ENCODE measurements at regions not wholly inside any gene's neighbourhood (a gene's known extent, or its start where the extent isn't known, plus 50 kb on each side); places are given as distances from the start of the nearest gene placed in this dataset.

DNA sequence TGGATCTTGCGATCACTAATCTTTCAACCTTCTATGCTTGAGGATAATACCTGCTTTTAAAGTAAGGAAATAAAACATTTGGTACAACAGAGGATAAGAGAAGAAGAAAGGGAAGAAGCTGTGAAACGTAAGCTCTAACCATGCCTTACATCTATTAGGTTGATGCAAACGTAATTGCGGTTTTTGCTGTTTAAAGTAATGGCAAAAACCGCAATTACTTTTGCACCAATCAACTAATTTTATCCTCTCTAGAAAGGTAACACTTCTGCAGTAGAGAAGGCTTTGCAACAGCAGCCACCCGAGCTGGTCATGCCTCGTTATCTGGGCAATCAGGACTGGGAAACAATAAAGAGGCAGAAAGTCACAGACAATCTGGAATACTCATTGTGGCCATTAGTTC, 224.1 kb downstream of the MED10 start:
- no peaks in the 10 kb centered on the region for H3K36me3 ChIP-seq (ENCODE audit: insufficient read depth, low read length)
- H3K27me3 ChIP-seq (ENCODE audit: insufficient read depth, low read length): no peaks in the 10 kb centered on the region
- peaks cover 3% of the 10 kb centered on the region for H3K9me3 ChIP-seq (ENCODE audit: insufficient read depth, low read depth, low read length)
- H3K4me3 ChIP-seq (ENCODE audit: insufficient read depth, low read depth, low read length): no peak overlapping the region
- Mint-ChIP-seq H3K4me1 (ENCODE audit: low read depth, unreplicated experiment) (peaks cover 8% of the 10 kb centered on the region), H3K27me3 (ENCODE audit: low read depth, unreplicated experiment) (peaks cover 12% of the 10 kb centered on the region), H3K4me3 (ENCODE audit: unreplicated experiment) (no peak overlapping the region), H3K9me3 (ENCODE audit: unreplicated experiment) (no peaks in the 10 kb centered on the region), H3K27ac (ENCODE audit: unreplicated experiment) (no peak overlapping the region), H3K36me3 (ENCODE audit: low read depth, unreplicated experiment) (no peaks in the 10 kb centered on the region)
- no peaks in the 10 kb centered on the region for H3K79me2 ChIP-seq (ENCODE audit: insufficient read depth, low read length)
- FAIRE-seq (no peak), DNase-seq (ENCODE audit: low read depth) (no peak)
- no peaks in the 10 kb centered on the region for H3K4me1 ChIP-seq (ENCODE audit: insufficient read depth, low read length)
- no peak overlapping the region for H3K27ac ChIP-seq (ENCODE audit: low read depth, low read length)
- no peaks in the 10 kb centered on the region for H4K20me1 ChIP-seq (ENCODE audit: insufficient read depth, low read length)
- TF ChIP-seq, protein P1, sequence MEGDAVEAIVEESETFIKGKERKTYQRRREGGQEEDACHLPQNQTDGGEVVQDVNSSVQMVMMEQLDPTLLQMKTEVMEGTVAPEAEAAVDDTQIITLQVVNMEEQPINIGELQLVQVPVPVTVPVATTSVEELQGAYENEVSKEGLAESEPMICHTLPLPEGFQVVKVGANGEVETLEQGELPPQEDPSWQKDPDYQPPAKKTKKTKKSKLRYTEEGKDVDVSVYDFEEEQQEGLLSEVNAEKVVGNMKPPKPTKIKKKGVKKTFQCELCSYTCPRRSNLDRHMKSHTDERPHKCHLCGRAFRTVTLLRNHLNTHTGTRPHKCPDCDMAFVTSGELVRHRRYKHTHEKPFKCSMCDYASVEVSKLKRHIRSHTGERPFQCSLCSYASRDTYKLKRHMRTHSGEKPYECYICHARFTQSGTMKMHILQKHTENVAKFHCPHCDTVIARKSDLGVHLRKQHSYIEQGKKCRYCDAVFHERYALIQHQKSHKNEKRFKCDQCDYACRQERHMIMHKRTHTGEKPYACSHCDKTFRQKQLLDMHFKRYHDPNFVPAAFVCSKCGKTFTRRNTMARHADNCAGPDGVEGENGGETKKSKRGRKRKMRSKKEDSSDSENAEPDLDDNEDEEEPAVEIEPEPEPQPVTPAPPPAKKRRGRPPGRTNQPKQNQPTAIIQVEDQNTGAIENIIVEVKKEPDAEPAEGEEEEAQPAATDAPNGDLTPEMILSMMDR (IDR thresholded peaks at IDR 0.05; ENCODE audit: insufficient read depth, low read depth, low read length): no peak
- no peak for TF ChIP-seq EZH2 (IDR thresholded peaks at IDR 0.05; ENCODE audit: insufficient read depth, low read length)
- no peak overlapping the region for H2AFZ ChIP-seq (ENCODE audit: low read depth, low read length)
- no peak overlapping the region for H3K4me2 ChIP-seq (ENCODE audit: low read length)
- no peak overlapping the region for H3K9ac ChIP-seq (ENCODE audit: low read length)

GRCh38 chr5:6146271-6146670, 232.1 kb downstream of the MED10 start:
- Mint-ChIP-seq H3K36me3 (ENCODE audit: low read depth, unreplicated experiment) (no peaks in the 10 kb centered on the region), H3K4me3 (ENCODE audit: unreplicated experiment) (no peak overlapping the region)
- no peaks in the 10 kb centered on the region for H3K36me3 ChIP-seq (ENCODE audit: insufficient read depth, low read length)

DNA sequence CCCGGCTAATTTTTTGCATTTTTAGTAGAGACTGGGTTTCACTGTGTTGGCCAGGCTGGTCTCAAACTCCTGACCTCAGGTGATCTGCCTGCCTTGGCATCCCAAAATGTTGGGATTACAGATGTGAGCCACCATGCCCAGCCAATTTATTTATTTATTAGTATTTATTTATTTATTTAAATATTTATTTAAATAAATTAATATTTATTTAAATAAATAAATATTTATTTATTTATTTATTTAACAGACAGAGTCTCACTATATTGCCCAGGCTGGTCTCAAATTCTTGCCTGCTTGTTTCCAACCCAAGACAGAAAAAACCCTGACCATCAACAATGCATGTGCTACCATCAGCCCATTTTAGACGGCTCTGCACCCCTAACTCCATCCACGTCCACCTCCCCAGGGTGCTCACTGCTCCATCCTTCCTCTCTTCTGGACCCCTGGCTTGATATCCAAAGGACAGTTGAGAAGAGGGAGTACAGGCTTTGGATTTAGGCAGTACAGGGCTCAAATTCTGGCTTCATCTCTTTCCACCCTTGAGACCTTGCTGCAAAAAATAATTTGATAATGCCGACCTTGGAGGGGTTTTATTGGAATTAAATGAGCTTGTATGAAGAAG, 232.6 kb downstream of the MED10 start:
- Histone ChIP-seq H2AFZ (ENCODE audit: low read depth, low read length) (no peak overlapping the region), H4K20me1 (ENCODE audit: insufficient read depth, low read length) (no peaks in the 10 kb centered on the region), H3K9me3 (ENCODE audit: insufficient read depth, low read depth, low read length) (peaks cover 4% of the 10 kb centered on the region), H3K9ac (ENCODE audit: low read length) (no peak overlapping the region), H3K4me3 (ENCODE audit: insufficient read depth, low read depth, low read length) (no peak overlapping the region), H3K36me3 (ENCODE audit: insufficient read depth, low read length) (no peaks in the 10 kb centered on the region), H3K27me3 (ENCODE audit: insufficient read depth, low read length) (no peaks in the 10 kb centered on the region), H3K4me1 (ENCODE audit: insufficient read depth, low read length) (no peaks in the 10 kb centered on the region), H3K79me2 (ENCODE audit: insufficient read depth, low read length) (no peaks in the 10 kb centered on the region), H3K4me2 (ENCODE audit: low read length) (no peak overlapping the region), H3K27ac (ENCODE audit: low read depth, low read length) (no peak overlapping the region)
- no peak overlapping the region for H3K4me3 Mint-ChIP-seq (ENCODE audit: unreplicated experiment)
- no peak for TF ChIP-seq EZH2 (IDR thresholded peaks at IDR 0.05; ENCODE audit: insufficient read depth, low read length)
- TF ChIP-seq, protein P1 (IDR thresholded peaks at IDR 0.05; ENCODE audit: insufficient read depth, low read depth, low read length): no peak
- FAIRE-seq: no peak
- H3K9me3 Mint-ChIP-seq (ENCODE audit: unreplicated experiment): no peaks in the 10 kb centered on the region
- no peak overlapping the region for H3K27ac Mint-ChIP-seq (ENCODE audit: unreplicated experiment)
- peaks cover 11% of the 10 kb centered on the region for H3K27me3 Mint-ChIP-seq (ENCODE audit: low read depth, unreplicated experiment)
- no peak for DNase-seq (ENCODE audit: low read depth)
- no peaks in the 10 kb centered on the region for H3K4me1 Mint-ChIP-seq (ENCODE audit: low read depth, unreplicated experiment)
- no peaks in the 10 kb centered on the region for H3K36me3 Mint-ChIP-seq (ENCODE audit: low read depth, unreplicated experiment)

More at GRCh38 chr5:6146271-6146670, 232.1 kb downstream of the MED10 start:
- H3K79me2 ChIP-seq (ENCODE audit: insufficient read depth, low read length): no peaks in the 10 kb centered on the region
- H2AFZ ChIP-seq (ENCODE audit: low read depth, low read length): no peak overlapping the region
- no peak overlapping the region for H3K4me2 ChIP-seq (ENCODE audit: low read length)
- FAIRE-seq: no peak
- Mint-ChIP-seq H3K9me3 (ENCODE audit: unreplicated experiment) (no peaks in the 10 kb centered on the region), H3K27ac (ENCODE audit: unreplicated experiment) (no peak overlapping the region), H3K4me1 (ENCODE audit: low read depth, unreplicated experiment) (no peaks in the 10 kb centered on the region), H3K27me3 (ENCODE audit: low read depth, unreplicated experiment) (peaks cover 11% of the 10 kb centered on the region)
- H3K4me1 ChIP-seq (ENCODE audit: insufficient read depth, low read length): no peaks in the 10 kb centered on the region
- no peaks in the 10 kb centered on the region for H4K20me1 ChIP-seq (ENCODE audit: insufficient read depth, low read length)
- no peak overlapping the region for H3K9ac ChIP-seq (ENCODE audit: low read length)
- no peak overlapping the region for H3K27ac ChIP-seq (ENCODE audit: low read depth, low read length)
- no peak for TF ChIP-seq EZH2 (IDR thresholded peaks at IDR 0.05; ENCODE audit: insufficient read depth, low read length)
- TF ChIP-seq, protein P1 (IDR thresholded peaks at IDR 0.05; ENCODE audit: insufficient read depth, low read depth, low read length): no peak
- H3K27me3 ChIP-seq (ENCODE audit: insufficient read depth, low read length): no peaks in the 10 kb centered on the region
- no peak overlapping the region for H3K4me3 ChIP-seq (ENCODE audit: insufficient read depth, low read depth, low read length)
- no peak for DNase-seq (ENCODE audit: low read depth)
- peaks cover 7% of the 10 kb centered on the region for H3K9me3 ChIP-seq (ENCODE audit: insufficient read depth, low read depth, low read length)
